HL-60 (cell line): ENCODE measurements at regions not wholly inside any gene's neighbourhood (a gene's known extent, or its start where the extent isn't known, plus 50 kb on each side); places are given as distances from the start of the nearest gene placed in this dataset.

Experiments used
- CTCF ChIP-seq: IDR thresholded peaks from one replicate; pipeline ENCODE4 v1.5.1; 2011; ENCODE audit warnings: low read length, control low read depth, inconsistent platforms; ENCODE audit not compliant: insufficient read depth
- GABPA ChIP-seq: IDR thresholded peaks from 2 replicates; pipeline ENCODE4 v1.6.1; 2012; ENCODE audit warnings: low read depth
- POLR2AphosphoS5 ChIP-seq: IDR thresholded peaks from 2 replicates; pipeline ENCODE4 v1.6.1; 2012; ENCODE audit warnings: low read depth
- REST ChIP-seq: IDR thresholded peaks from 2 replicates; pipeline ENCODE4 v1.6.1; 2012; ENCODE audit warnings: low read depth; ENCODE audit not compliant: insufficient replicate concordance
- SPI1 ChIP-seq: IDR thresholded peaks from 2 replicates; pipeline ENCODE4 v1.6.1; 2012; ENCODE audit warnings: low read depth, mild to moderate bottlenecking, borderline replicate concordance

GRCh38 chr10:109737009-109737408 lies 186.3 kb downstream of the XPNPEP1 start:
- no peak for TF ChIP-seq GABPA
- TF ChIP-seq REST: no peak
- no peak for TF ChIP-seq POLR2AphosphoS5
- no peak for TF ChIP-seq CTCF
- no peak for TF ChIP-seq SPI1
